ENCODE measurements at regions not wholly inside any gene's neighbourhood (a gene's known extent, or its start where the extent isn't known, plus 50 kb on each side); places are given as distances from the start of the nearest gene placed in this dataset.

- Histone ChIP-seq H3K4me3 (ENCODE audit: low read length) (no peak overlapping the region), H4K20me1 (ENCODE audit: low read length) (no peaks in the 10 kb centered on the region), H3K9me2 (replicated peaks; ENCODE audit: low read length) (no peaks in the 10 kb centered on the region), H3K79me2 (ENCODE audit: low read length) (no peaks in the 10 kb centered on the region), H3K36me3 (ENCODE audit: low read depth, low read length) (no peaks in the 10 kb centered on the region), H3K9ac (ENCODE audit: low read length) (no peak overlapping the region), H3K4me1 (ENCODE audit: insufficient read depth, low read length) (no peaks in the 10 kb centered on the region), H3K27ac (ENCODE audit: low read length) (no peak overlapping the region), H3K27me3 (ENCODE audit: low read length) (no peaks in the 10 kb centered on the region), H3K4me2 (ENCODE audit: low read length) (no peak overlapping the region), H2AFZ (ENCODE audit: low read length) (no peak overlapping the region), H3F3A (ENCODE audit: low read length, unreplicated experiment) (no peaks in the 10 kb centered on the region), H3K9me3 (ENCODE audit: low read length) (no peaks in the 10 kb centered on the region)
- TF ChIP-seq CTCF (conservative IDR thresholded peaks at IDR 0.05; ENCODE audit: low read depth, low read length) (peak; percentile 36; the same call in 1 of the 2 replicates), EZH2 (IDR thresholded peaks at IDR 0.05; ENCODE audit: low read length, unreplicated experiment) (no peak), EZH2phosphoT487 (IDR thresholded peaks at IDR 0.05; ENCODE audit: borderline replicate concordance, low read length) (no peak)
- CTCF ChIA-PET = no interaction called here
- ATAC-seq (no peak), DNase-seq (no peak)
- POLR2A ChIA-PET (ENCODE audit: unreplicated experiment) = no interaction called here
- intact Hi-C loops (cut with micrococcal nuclease) = no loop called here
- BruUV-seq (replicated peaks) = no TSS peak
Observed at GRCh38 chrX:87337267-87337666, 180.3 kb upstream of the KLHL4 start.

GRCh38 chrX:87338510-87338909 lies 179.1 kb upstream of the KLHL4 start:
- Histone ChIP-seq H4K20me1 (ENCODE audit: low read length) (no peaks in the 10 kb centered on the region), H3F3A (ENCODE audit: low read length, unreplicated experiment) (no peaks in the 10 kb centered on the region), H3K9me3 (ENCODE audit: low read length) (no peaks in the 10 kb centered on the region), H3K79me2 (ENCODE audit: low read length) (no peaks in the 10 kb centered on the region), H2AFZ (ENCODE audit: low read length) (no peak overlapping the region), H3K4me3 (ENCODE audit: low read length) (no peak overlapping the region), H3K36me3 (ENCODE audit: low read depth, low read length) (no peaks in the 10 kb centered on the region), H3K27me3 (ENCODE audit: low read length) (no peaks in the 10 kb centered on the region), H3K4me1 (ENCODE audit: insufficient read depth, low read length) (no peaks in the 10 kb centered on the region), H3K4me2 (ENCODE audit: low read length) (no peak overlapping the region), H3K9ac (ENCODE audit: low read length) (no peak overlapping the region), H3K27ac (ENCODE audit: low read length) (no peak overlapping the region), H3K9me2 (replicated peaks; ENCODE audit: low read length) (no peaks in the 10 kb centered on the region)
- TF ChIP-seq CTCF (conservative IDR thresholded peaks at IDR 0.05; ENCODE audit: low read depth, low read length) (peak; percentile 53; the same call in 1 of the 2 replicates), EZH2 (IDR thresholded peaks at IDR 0.05; ENCODE audit: low read length, unreplicated experiment) (no peak), EZH2phosphoT487 (IDR thresholded peaks at IDR 0.05; ENCODE audit: borderline replicate concordance, low read length) (no peak)
- CTCF ChIA-PET = interaction anchor here (0.5 kb wide), 1 partner anchor 188 kb away, joined by 3 read pairs; no protein-coding TSS in a partner anchor
- no TSS peak for BruUV-seq (replicated peaks)
- ATAC-seq (peak; percentile 33; the same call in 1 of the 2 replicates), DNase-seq (peak; percentile 47)
- POLR2A ChIA-PET (ENCODE audit: unreplicated experiment) = no interaction called here
- intact Hi-C loops (cut with micrococcal nuclease) = loop anchor here (1.0 to 2.0 kb wide), 3 partner anchors 178 to 326 kb away; partner anchors contain the start of gene KLHL4

GRCh38 chrX:87370865-87371264 lies 146.7 kb upstream of the KLHL4 start:
- Histone ChIP-seq H3K9me3 (ENCODE audit: low read length) (no peaks in the 10 kb centered on the region), H3K4me1 (ENCODE audit: insufficient read depth, low read length) (0 out of 2 replicates have a peak, but pooled peaks cover 3% of the 10 kb centered on the region), H3K79me2 (ENCODE audit: low read length) (no peaks in the 10 kb centered on the region), H3K4me2 (ENCODE audit: low read length) (no peak overlapping the region), H3K36me3 (ENCODE audit: low read depth, low read length) (no peaks in the 10 kb centered on the region), H3K9me2 (replicated peaks; ENCODE audit: low read length) (no peaks in the 10 kb centered on the region), H2AFZ (ENCODE audit: low read length) (no peak overlapping the region), H3K27ac (ENCODE audit: low read length) (no peak overlapping the region), H3K9ac (ENCODE audit: low read length) (no peak overlapping the region), H4K20me1 (ENCODE audit: low read length) (no peaks in the 10 kb centered on the region), H3K27me3 (ENCODE audit: low read length) (no peaks in the 10 kb centered on the region), H3K4me3 (ENCODE audit: low read length) (no peak overlapping the region), H3F3A (ENCODE audit: low read length, unreplicated experiment) (no peaks in the 10 kb centered on the region)
- no peak for TF ChIP-seq CTCF (conservative IDR thresholded peaks at IDR 0.05; ENCODE audit: low read depth, low read length)
- no peak for TF ChIP-seq EZH2phosphoT487 (IDR thresholded peaks at IDR 0.05; ENCODE audit: borderline replicate concordance, low read length)
- TF ChIP-seq EZH2 (IDR thresholded peaks at IDR 0.05; ENCODE audit: low read length, unreplicated experiment) = no peak
- DNase-seq = no peak
- POLR2A ChIA-PET (ENCODE audit: unreplicated experiment) = no interaction called here
- intact Hi-C loops (cut with micrococcal nuclease) = no loop called here
- no TSS peak for BruUV-seq (replicated peaks)
- CTCF ChIA-PET = no interaction called here
- ATAC-seq = no peak

Data from PC-3 (cell line).